ENCODE measurements at regions not wholly inside any gene's neighbourhood (a gene's known extent, or its start where the extent isn't known, plus 50 kb on each side); places are given as distances from the start of the nearest gene placed in this dataset.

DNA sequence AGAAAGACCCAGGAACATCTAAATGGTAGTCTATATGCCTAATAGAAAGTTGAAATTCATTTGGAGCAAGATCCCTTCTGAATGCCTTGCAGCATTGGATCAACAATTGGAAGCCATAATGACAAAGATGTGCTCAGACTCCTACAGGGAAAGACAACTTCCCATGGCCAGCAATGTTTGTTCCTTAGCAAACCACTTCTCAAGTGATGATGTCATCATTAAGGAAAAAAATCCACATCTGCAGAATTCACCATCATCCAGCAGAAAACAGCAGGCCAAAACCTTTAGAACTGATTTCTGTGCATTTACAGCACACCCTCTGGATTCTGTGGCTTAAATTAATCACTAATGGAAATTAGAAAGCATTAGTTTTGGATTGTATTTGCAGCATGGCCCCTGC is 82.4 kb upstream of the ZIC3 start:
- TF ChIP-seq POLR2AphosphoS5 (IDR thresholded peaks at IDR 0.05; ENCODE audit: insufficient read depth in 1 of 2, low read depth in 1 of 2) (no peak), POLR2A (IDR thresholded peaks at IDR 0.05) (no peak), CTCF (IDR thresholded peaks at IDR 0.05) (no peak)
- DNase-seq (ENCODE audit: extremely low spot score in 2 of 2): no peak
- intact Hi-C loops (cut with DNase I): no loop called here
- Histone ChIP-seq H3K4me1 (no peaks in the 10 kb centered on the region), H3K36me3 (no peaks in the 10 kb centered on the region), H3K27me3 (no peaks in the 10 kb centered on the region), H3K27ac (no peak overlapping the region), H3K9me3 (no peaks in the 10 kb centered on the region), H3K4me3 (no peak overlapping the region)

DNA sequence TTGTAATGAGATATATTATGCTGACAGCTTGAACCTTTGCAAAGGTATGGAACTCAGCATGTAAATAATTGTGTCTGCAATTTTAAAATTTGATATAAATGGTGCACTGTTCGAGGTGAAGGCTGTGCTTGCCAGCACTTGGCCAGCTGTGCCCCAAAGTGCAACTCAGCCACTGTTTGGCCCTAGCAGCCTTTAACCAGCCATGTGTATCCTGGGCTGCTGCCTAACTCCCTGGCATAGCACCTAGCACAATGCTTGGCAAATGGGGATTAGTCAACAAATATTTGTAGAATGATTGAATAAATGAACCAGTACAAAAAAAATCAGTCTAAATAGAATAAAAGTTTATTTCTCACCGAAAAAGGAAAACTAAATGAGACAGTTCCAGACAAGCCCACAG is 83.8 kb upstream of the ZIC3 start:
- TF ChIP-seq CTCF (IDR thresholded peaks at IDR 0.05) (no peak), POLR2AphosphoS5 (IDR thresholded peaks at IDR 0.05; ENCODE audit: insufficient read depth in 1 of 2, low read depth in 1 of 2) (no peak)
- no peaks in the 10 kb centered on the region for H3K27me3 ChIP-seq
- intact Hi-C loops (cut with DNase I): no loop called here
- H3K4me1 ChIP-seq: no peaks in the 10 kb centered on the region
- no peak for DNase-seq (ENCODE audit: extremely low spot score in 2 of 2)
- no peak overlapping the region for H3K27ac ChIP-seq
- H3K36me3 ChIP-seq: no peaks in the 10 kb centered on the region
- H3K9me3 ChIP-seq: no peaks in the 10 kb centered on the region
- no peak overlapping the region for H3K4me3 ChIP-seq

GRCh38 chrX:137479386-137479785 is 86.5 kb upstream of the ZIC3 start:
- no peaks in the 10 kb centered on the region for H3K27me3 ChIP-seq
- no peak for DNase-seq (ENCODE audit: extremely low spot score in 2 of 2)
- no peaks in the 10 kb centered on the region for H3K9me3 ChIP-seq
- TF ChIP-seq POLR2A (IDR thresholded peaks at IDR 0.05): no peak
- TF ChIP-seq CTCF (IDR thresholded peaks at IDR 0.05): no peak
- TF ChIP-seq POLR2AphosphoS5 (IDR thresholded peaks at IDR 0.05; ENCODE audit: insufficient read depth in 1 of 2, low read depth in 1 of 2): no peak
- no peaks in the 10 kb centered on the region for H3K36me3 ChIP-seq
- intact Hi-C loops (cut with DNase I): no loop called here
- no peaks in the 10 kb centered on the region for H3K4me1 ChIP-seq
- H3K27ac ChIP-seq: no peak overlapping the region
- H3K4me3 ChIP-seq: no peak overlapping the region

DNA sequence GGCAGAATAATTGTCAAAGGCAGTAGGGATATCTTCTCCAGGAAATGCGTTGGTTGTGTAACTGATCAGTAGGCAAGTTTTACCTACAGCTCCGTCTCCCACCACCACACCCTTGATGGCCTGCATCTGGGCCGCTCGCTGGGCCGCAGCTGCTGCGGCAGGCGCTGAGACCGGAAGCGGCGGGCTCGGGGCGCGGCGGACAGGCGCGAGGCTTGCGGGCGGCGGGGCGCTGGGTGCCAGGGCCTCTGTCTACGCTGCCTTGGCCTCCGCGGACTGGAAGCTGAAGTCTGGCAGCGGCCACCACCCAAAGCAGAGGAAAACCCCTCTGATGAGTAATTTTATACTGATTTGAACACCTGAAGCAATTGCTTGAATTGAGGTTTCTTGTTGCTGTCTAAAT is 124.2 kb upstream of the ZIC3 start:
- Histone ChIP-seq H3K27ac (no peak overlapping the region), H3K4me1 (no peaks in the 10 kb centered on the region), H3K27me3 (no peaks in the 10 kb centered on the region), H3K9me3 (no peaks in the 10 kb centered on the region), H3K4me3 (no peak overlapping the region), H3K36me3 (no peaks in the 10 kb centered on the region)
- intact Hi-C loops (cut with DNase I): no loop called here
- DNase-seq (ENCODE audit: extremely low spot score in 2 of 2): no peak
- TF ChIP-seq CTCF (IDR thresholded peaks at IDR 0.05) (no peak), POLR2A (IDR thresholded peaks at IDR 0.05) (no peak), POLR2AphosphoS5 (IDR thresholded peaks at IDR 0.05; ENCODE audit: insufficient read depth in 1 of 2, low read depth in 1 of 2) (no peak)

- intact Hi-C loops (cut with DNase I): no loop called here
Observed at GRCh38 chrX:137432609-137433008, 133.3 kb upstream of the ZIC3 start.

More at GRCh38 chrX:137432609-137433008, 133.3 kb upstream of the ZIC3 start:
- DNase-seq (ENCODE audit: extremely low spot score in 2 of 2): no peak
- H3K27ac ChIP-seq: no peak overlapping the region
- no peaks in the 10 kb centered on the region for H3K36me3 ChIP-seq
- TF ChIP-seq CTCF (IDR thresholded peaks at IDR 0.05): no peak
- no peak for TF ChIP-seq POLR2AphosphoS5 (IDR thresholded peaks at IDR 0.05; ENCODE audit: insufficient read depth in 1 of 2, low read depth in 1 of 2)
- no peak for TF ChIP-seq POLR2A (IDR thresholded peaks at IDR 0.05)
- no peak overlapping the region for H3K4me3 ChIP-seq
- peaks cover 6% of the 10 kb centered on the region for H3K4me1 ChIP-seq
- peaks cover 5% of the 10 kb centered on the region for H3K27me3 ChIP-seq
- H3K9me3 ChIP-seq: no peaks in the 10 kb centered on the region
